ENCODE measurements at regions not wholly inside any gene's neighbourhood (a gene's known extent, or its start where the extent isn't known, plus 50 kb on each side); places are given as distances from the start of the nearest gene placed in this dataset.

DNA sequence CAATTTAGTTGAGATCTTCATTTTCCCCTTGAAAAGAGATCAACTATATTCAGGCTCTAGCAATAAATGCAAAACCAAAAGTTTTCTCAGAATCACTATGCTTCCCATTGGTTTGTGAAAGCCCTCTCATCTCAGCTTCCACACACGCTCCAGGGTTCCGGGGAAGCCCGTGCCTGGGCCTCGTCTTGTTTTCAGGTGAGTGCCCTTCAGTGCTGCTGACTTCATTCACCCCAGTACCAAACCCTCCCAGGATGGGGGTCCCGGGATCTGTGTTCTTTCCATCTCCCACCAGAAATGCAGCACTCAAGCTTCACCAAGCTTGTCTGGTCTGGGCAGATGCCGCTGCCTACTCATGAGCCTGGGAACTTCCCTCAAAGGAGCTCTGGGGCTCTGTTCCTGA lies 97.7 kb downstream of the TEX29 start (continued):
- TF ChIP-seq REST (IDR thresholded peaks at IDR 0.05; ENCODE audit: low read depth, low read length): no peak

DNA sequence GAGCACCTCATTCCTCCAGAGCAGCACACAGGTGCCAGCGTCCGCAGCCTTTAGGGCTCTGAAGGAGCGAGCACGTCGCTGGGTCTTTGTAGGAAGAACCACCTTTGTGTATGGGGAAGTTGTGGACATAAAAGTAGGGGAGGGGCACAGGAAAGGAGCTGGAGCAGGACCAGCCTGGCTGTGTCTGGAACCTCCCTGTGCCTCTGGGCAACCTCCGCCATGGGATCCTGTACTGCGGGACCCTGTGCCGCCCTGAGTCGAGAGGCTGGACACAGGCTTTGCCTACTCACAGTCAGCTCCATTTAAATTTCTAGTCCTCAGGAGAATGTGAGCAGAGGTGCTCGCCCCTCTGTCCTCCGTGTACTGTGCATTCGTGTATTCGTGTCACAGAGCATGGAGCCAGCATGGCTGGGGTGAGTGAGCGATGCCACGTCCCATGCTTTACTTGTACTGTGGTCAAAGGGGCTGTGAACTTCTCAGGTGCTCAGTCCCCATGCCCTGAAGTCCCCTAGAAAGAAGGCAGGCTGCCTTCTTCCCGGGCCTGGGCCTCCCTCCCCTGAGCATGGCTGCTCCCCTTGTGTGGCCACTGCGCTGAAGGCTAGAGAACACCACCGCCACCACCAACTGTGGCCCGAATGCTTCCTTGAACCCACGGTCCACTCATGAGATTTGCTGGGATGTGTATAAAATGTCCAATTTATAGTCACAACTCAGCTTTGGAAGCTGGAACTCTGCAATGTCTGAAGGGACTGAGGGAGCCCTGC lies 99.9 kb downstream of the TEX29 start:
- TF ChIP-seq RFX5 (IDR thresholded peaks at IDR 0.05; ENCODE audit: low read length) (no peak), NRF1 (IDR thresholded peaks at IDR 0.05; ENCODE audit: low read depth, low read length) (no peak), RAD21 (IDR thresholded peaks at IDR 0.05; ENCODE audit: low read length) (no peak), POLR2AphosphoS5 (IDR thresholded peaks at IDR 0.05; ENCODE audit: low read depth, low read length) (no peak), ELF1 (IDR thresholded peaks at IDR 0.05) (no peak), TCF12 (IDR thresholded peaks at IDR 0.05) (no peak), GABPA (IDR thresholded peaks at IDR 0.05; ENCODE audit: low read depth) (no peak), ZBTB33 (IDR thresholded peaks at IDR 0.05; ENCODE audit: borderline replicate concordance, low read depth) (no peak)
- TF ChIP-seq, protein P1, sequence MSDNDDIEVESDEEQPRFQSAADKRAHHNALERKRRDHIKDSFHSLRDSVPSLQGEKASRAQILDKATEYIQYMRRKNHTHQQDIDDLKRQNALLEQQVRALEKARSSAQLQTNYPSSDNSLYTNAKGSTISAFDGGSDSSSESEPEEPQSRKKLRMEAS (IDR thresholded peaks at IDR 0.05; ENCODE audit: low read depth): no peak
- TF ChIP-seq, protein P2, sequence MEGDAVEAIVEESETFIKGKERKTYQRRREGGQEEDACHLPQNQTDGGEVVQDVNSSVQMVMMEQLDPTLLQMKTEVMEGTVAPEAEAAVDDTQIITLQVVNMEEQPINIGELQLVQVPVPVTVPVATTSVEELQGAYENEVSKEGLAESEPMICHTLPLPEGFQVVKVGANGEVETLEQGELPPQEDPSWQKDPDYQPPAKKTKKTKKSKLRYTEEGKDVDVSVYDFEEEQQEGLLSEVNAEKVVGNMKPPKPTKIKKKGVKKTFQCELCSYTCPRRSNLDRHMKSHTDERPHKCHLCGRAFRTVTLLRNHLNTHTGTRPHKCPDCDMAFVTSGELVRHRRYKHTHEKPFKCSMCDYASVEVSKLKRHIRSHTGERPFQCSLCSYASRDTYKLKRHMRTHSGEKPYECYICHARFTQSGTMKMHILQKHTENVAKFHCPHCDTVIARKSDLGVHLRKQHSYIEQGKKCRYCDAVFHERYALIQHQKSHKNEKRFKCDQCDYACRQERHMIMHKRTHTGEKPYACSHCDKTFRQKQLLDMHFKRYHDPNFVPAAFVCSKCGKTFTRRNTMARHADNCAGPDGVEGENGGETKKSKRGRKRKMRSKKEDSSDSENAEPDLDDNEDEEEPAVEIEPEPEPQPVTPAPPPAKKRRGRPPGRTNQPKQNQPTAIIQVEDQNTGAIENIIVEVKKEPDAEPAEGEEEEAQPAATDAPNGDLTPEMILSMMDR (IDR thresholded peaks at IDR 0.05): no peak
- TF ChIP-seq, protein P3, sequence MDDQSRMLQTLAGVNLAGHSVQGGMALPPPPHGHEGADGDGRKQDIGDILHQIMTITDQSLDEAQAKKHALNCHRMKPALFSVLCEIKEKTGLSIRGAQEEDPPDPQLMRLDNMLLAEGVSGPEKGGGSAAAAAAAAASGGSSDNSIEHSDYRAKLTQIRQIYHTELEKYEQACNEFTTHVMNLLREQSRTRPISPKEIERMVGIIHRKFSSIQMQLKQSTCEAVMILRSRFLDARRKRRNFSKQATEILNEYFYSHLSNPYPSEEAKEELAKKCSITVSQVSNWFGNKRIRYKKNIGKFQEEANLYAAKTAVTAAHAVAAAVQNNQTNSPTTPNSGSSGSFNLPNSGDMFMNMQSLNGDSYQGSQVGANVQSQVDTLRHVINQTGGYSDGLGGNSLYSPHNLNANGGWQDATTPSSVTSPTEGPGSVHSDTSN (IDR thresholded peaks at IDR 0.05): no peak
- TF ChIP-seq, protein P4, sequence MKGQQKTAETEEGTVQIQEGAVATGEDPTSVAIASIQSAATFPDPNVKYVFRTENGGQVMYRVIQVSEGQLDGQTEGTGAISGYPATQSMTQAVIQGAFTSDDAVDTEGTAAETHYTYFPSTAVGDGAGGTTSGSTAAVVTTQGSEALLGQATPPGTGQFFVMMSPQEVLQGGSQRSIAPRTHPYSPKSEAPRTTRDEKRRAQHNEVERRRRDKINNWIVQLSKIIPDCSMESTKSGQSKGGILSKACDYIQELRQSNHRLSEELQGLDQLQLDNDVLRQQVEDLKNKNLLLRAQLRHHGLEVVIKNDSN (IDR thresholded peaks at IDR 0.05; ENCODE audit: borderline replicate concordance, low read depth): no peak
- WGBS (ENCODE audit: low lambda C conversion rate): 22% methylated on average over 10 of the region's 20 CpGs
- Histone ChIP-seq H3K36me3 (replicated peaks in 1 of 2; ENCODE audit: control insufficient read depth in 1 of 2, insufficient read depth in 2 of 2, low read length in 1 of 2) (no peaks in the 10 kb centered on the region), H3K9me3 (no peaks in the 10 kb centered on the region), H3K27me3 (ENCODE audit: insufficient read depth) (peaks cover 63% of the 10 kb centered on the region; the same call in 1 of the 2 replicates), H3K4me2 (no peak overlapping the region), H4K20me1 (ENCODE audit: insufficient read depth) (no peaks in the 10 kb centered on the region), H3K9me2 (no peaks in the 10 kb centered on the region), H2AFZ (ENCODE audit: low read depth) (no peak overlapping the region), H3K4me1 (ENCODE audit: control insufficient read depth in 1 of 2, insufficient read depth in 2 of 2, low read depth in 1 of 2, low read length in 1 of 2) (no peaks in the 10 kb centered on the region; a peak in 1 of 4 replicates), H3K4me3 (ENCODE audit: low read depth in 2 of 2, low read length in 1 of 2) (no peak overlapping the region), H3K9ac (no peak overlapping the region), H3K79me2 (ENCODE audit: insufficient read depth) (no peaks in the 10 kb centered on the region), H3F3A (replicated peaks; ENCODE audit: insufficient read depth) (no peaks in the 10 kb centered on the region), H3K27ac (ENCODE audit: low read depth in 2 of 2, low read length in 1 of 2) (no peak overlapping the region)
- POLR2A ChIA-PET: no interaction called here
- CTCF ChIA-PET: interaction anchor here (1.0 to 1.6 kb wide), 4 partner anchors 8 to 353 kb away, joined by 3 to 5 read pairs (median 4); no protein-coding TSS in a partner anchor
- no peak for DNase-seq

Measured in SK-N-SH (cell line).